Effector memory CD8-positive, alpha-beta T cell (primary cell): ENCODE measurements at regions not wholly inside any gene's neighbourhood (a gene's known extent, or its start where the extent isn't known, plus 50 kb on each side); places are given as distances from the start of the nearest gene placed in this dataset.

Experiments used
- ATAC-seq: fragments of 150-1000 bp; cut with Tn5 transposase; replicated peaks from 2 replicates; pipeline ENCODE4 v1.10.0; 2021; ENCODE audit warnings: mild to moderate bottlenecking, moderate library complexity
- DNase-seq, 3 experiments: peaks; one replicate each; pipeline ENCODE4 v3.0.0; 2021
- H3K27ac Mint-ChIP-seq, 2 donors: one replicate each; pipeline ENCODE4 v1.8.0; 2022; ENCODE audit warnings: mild to moderate bottlenecking in 2 of 2, mixed read lengths in 2 of 2, moderate library complexity in 2 of 2
- H3K27me3 Mint-ChIP-seq, 2 donors: one replicate each; pipeline ENCODE4 v1.8.0; 2022; ENCODE audit warnings: mixed read lengths in 2 of 2
- H3K36me3 Mint-ChIP-seq: one replicate; pipeline ENCODE4 v1.8.0; 2022; ENCODE audit warnings: mild to moderate bottlenecking, moderate library complexity, mixed read lengths; ENCODE audit not compliant: insufficient read depth
- H3K4me1 Mint-ChIP-seq, 2 donors: one replicate each; pipeline ENCODE4 v1.8.0; 2022; ENCODE audit warnings: low read depth in 2 of 2, mixed read lengths in 2 of 2
- H3K4me3 Mint-ChIP-seq, 2 donors: one replicate each; pipeline ENCODE4 v1.8.0; 2022; ENCODE audit warnings: mild to moderate bottlenecking in 2 of 2, mixed read lengths in 2 of 2, moderate library complexity in 2 of 2
- H3K9me3 Mint-ChIP-seq, 2 donors: one replicate each; pipeline ENCODE4 v1.8.0; 2022; ENCODE audit warnings: mixed read lengths in 2 of 2

GRCh38 chr1:218537122-218537913 lies 192.2 kb downstream of the TGFB2 start:
- peaks cover 6% of the 10 kb centered on the region in 2 donors for H3K27me3 Mint-ChIP-seq
- no peak overlapping the region for H3K4me3 Mint-ChIP-seq
- H3K36me3 Mint-ChIP-seq = no peaks in the 10 kb centered on the region
- no peaks in the 10 kb centered on the region for H3K4me1 Mint-ChIP-seq
- no peak overlapping the region for H3K27ac Mint-ChIP-seq
- DNase-seq = no peak
- ATAC-seq = no peak
- peaks cover 3 to 6% of the 10 kb centered on the region in 2 donors for H3K9me3 Mint-ChIP-seq

- H3K4me1 Mint-ChIP-seq = no peaks in the 10 kb centered on the region
- peaks cover 1 to 2% of the 10 kb centered on the region in 2 donors for H3K27me3 Mint-ChIP-seq
- no peaks in the 10 kb centered on the region for H3K36me3 Mint-ChIP-seq
- DNase-seq (no peak), ATAC-seq (no peak)
- H3K27ac Mint-ChIP-seq = no peak overlapping the region
- peaks cover 2 to 3% of the 10 kb centered on the region in 2 donors for H3K9me3 Mint-ChIP-seq
- no peak overlapping the region for H3K4me3 Mint-ChIP-seq
These were observed 193.2 kb downstream of the TGFB2 start for GRCh38 chr1:218538341-218538740.

- Mint-ChIP-seq H3K4me1 (no peaks in the 10 kb centered on the region), H3K4me3 (no peak overlapping the region), H3K36me3 (no peaks in the 10 kb centered on the region), H3K27ac (no peak overlapping the region), H3K27me3 (no peaks in the 10 kb centered on the region), H3K9me3 (peaks cover 0 to 1% of the 10 kb centered on the region in 2 donors)
- DNase-seq (no peak), ATAC-seq (no peak)
These were observed 201.2 kb downstream of the TGFB2 start for GRCh38 chr1:218546314-218546713.

GRCh38 chr1:218547957-218548730 lies 203.0 kb downstream of the TGFB2 start:
- ATAC-seq (no peak), DNase-seq (no peak)
- Mint-ChIP-seq H3K36me3 (no peaks in the 10 kb centered on the region), H3K4me1 (no peaks in the 10 kb centered on the region), H3K4me3 (no peak overlapping the region), H3K9me3 (peaks cover 0 to 1% of the 10 kb centered on the region in 2 donors), H3K27ac (no peak overlapping the region), H3K27me3 (no peaks in the 10 kb centered on the region)

- no peak for DNase-seq
- Mint-ChIP-seq H3K4me3 (no peak overlapping the region), H3K9me3 (peaks cover 2 to 6% of the 10 kb centered on the region in 2 donors), H3K27me3 (no peaks in the 10 kb centered on the region), H3K4me1 (no peaks in the 10 kb centered on the region), H3K36me3 (no peaks in the 10 kb centered on the region), H3K27ac (no peak overlapping the region)
- no peak for ATAC-seq
These were observed 203.6 kb downstream of the TGFB2 start for GRCh38 chr1:218548764-218549163.

GRCh38 chr1:218553197-218553596 lies 208.1 kb downstream of the TGFB2 start:
- H3K9me3 Mint-ChIP-seq = peaks cover 6 to 11% of the 10 kb centered on the region in 2 donors
- no peak overlapping the region for H3K4me3 Mint-ChIP-seq
- no peak for ATAC-seq
- H3K4me1 Mint-ChIP-seq = no peaks in the 10 kb centered on the region
- H3K27me3 Mint-ChIP-seq = no peaks in the 10 kb centered on the region
- H3K27ac Mint-ChIP-seq = no peak overlapping the region
- DNase-seq = no peak
- H3K36me3 Mint-ChIP-seq = no peaks in the 10 kb centered on the region

GRCh38 chr1:218556016-218556415 lies 210.9 kb downstream of the TGFB2 start:
- H3K4me1 Mint-ChIP-seq = no peaks in the 10 kb centered on the region
- no peaks in the 10 kb centered on the region for H3K36me3 Mint-ChIP-seq
- H3K27ac Mint-ChIP-seq = no peak overlapping the region
- ATAC-seq = no peak
- H3K9me3 Mint-ChIP-seq = peaks cover 6 to 11% of the 10 kb centered on the region in 2 donors
- DNase-seq = no peak
- no peaks in the 10 kb centered on the region for H3K27me3 Mint-ChIP-seq
- H3K4me3 Mint-ChIP-seq = no peak overlapping the region

- DNase-seq (no peak), ATAC-seq (no peak)
- Mint-ChIP-seq H3K4me3 (no peak overlapping the region), H3K9me3 (peaks cover 4 to 11% of the 10 kb centered on the region in 2 donors), H3K4me1 (no peaks in the 10 kb centered on the region), H3K27ac (no peak overlapping the region), H3K36me3 (no peaks in the 10 kb centered on the region), H3K27me3 (no peaks in the 10 kb centered on the region)
These were observed 212.6 kb downstream of the TGFB2 start for GRCh38 chr1:218557731-218558130.

- no peak overlapping the region for H3K27ac Mint-ChIP-seq
- no peaks in the 10 kb centered on the region for H3K27me3 Mint-ChIP-seq
- no peaks in the 10 kb centered on the region for H3K4me1 Mint-ChIP-seq
- DNase-seq (no peak), ATAC-seq (no peak)
- no peak overlapping the region for H3K4me3 Mint-ChIP-seq
- no peaks in the 10 kb centered on the region for H3K36me3 Mint-ChIP-seq
- peaks cover 4 to 9% of the 10 kb centered on the region in 2 donors for H3K9me3 Mint-ChIP-seq
These were observed 213.2 kb downstream of the TGFB2 start for GRCh38 chr1:218558271-218558810.

- ATAC-seq = no peak
- DNase-seq = no peak
- no peaks in the 10 kb centered on the region for H3K36me3 Mint-ChIP-seq
- H3K27ac Mint-ChIP-seq = no peak overlapping the region
- no peak overlapping the region for H3K4me3 Mint-ChIP-seq
- no peaks in the 10 kb centered on the region for H3K27me3 Mint-ChIP-seq
- peaks cover 0 to 4% of the 10 kb centered on the region in 2 donors for H3K9me3 Mint-ChIP-seq
- H3K4me1 Mint-ChIP-seq = no peaks in the 10 kb centered on the region
These were observed 220.2 kb downstream of the TGFB2 start for GRCh38 chr1:218565377-218565776.

GRCh38 chr1:218568962-218569550 lies 223.9 kb downstream of the TGFB2 start:
- H3K27me3 Mint-ChIP-seq = no peaks in the 10 kb centered on the region
- H3K36me3 Mint-ChIP-seq = no peaks in the 10 kb centered on the region
- no peaks in the 10 kb centered on the region for H3K4me1 Mint-ChIP-seq
- no peak for ATAC-seq
- peaks cover 0 to 4% of the 10 kb centered on the region in 2 donors for H3K9me3 Mint-ChIP-seq
- H3K4me3 Mint-ChIP-seq = no peak overlapping the region
- no peak for DNase-seq
- no peak overlapping the region for H3K27ac Mint-ChIP-seq

- Mint-ChIP-seq H3K27ac (no peak overlapping the region), H3K9me3 (peaks cover 0 to 2% of the 10 kb centered on the region in 2 donors), H3K4me1 (no peaks in the 10 kb centered on the region), H3K36me3 (no peaks in the 10 kb centered on the region), H3K4me3 (no peak overlapping the region), H3K27me3 (no peaks in the 10 kb centered on the region)
- DNase-seq = no peak
- ATAC-seq = no peak
These were observed 225.3 kb downstream of the TGFB2 start for GRCh38 chr1:218570456-218570855.

- Mint-ChIP-seq H3K4me1 (no peaks in the 10 kb centered on the region), H3K36me3 (no peaks in the 10 kb centered on the region), H3K4me3 (no peak overlapping the region), H3K27me3 (no peaks in the 10 kb centered on the region), H3K9me3 (peaks cover 0 to 2% of the 10 kb centered on the region in 2 donors), H3K27ac (no peak overlapping the region)
- DNase-seq (no peak), ATAC-seq (no peak)
These were observed 226.4 kb downstream of the TGFB2 start for GRCh38 chr1:218571491-218571890.
